HG02763 (cell line): ENCODE measurements at regions not wholly inside any gene's neighbourhood (a gene's known extent, or its start where the extent isn't known, plus 50 kb on each side); places are given as distances from the start of the nearest gene placed in this dataset.
"Not testable (repeated sequence)": the region's sequence is repeated elsewhere in the genome, so short reads cannot be mapped to it uniquely, and the experiment has no call there.

ENCODE experiments used
- ATAC-seq: cut with Tn5 transposase; IDR thresholded peaks from one replicate; pipeline ENCODE4 v1.9.1; 2021; ENCODE audit warnings: mild to moderate bottlenecking, moderate library complexity; ENCODE audit not compliant: unreplicated experiment

- no peak for ATAC-seq
Observed at GRCh38 chr1:4132352-4133296, 232.6 kb upstream of the C1orf174 start.

GRCh38 chr1:4133297-4133938 lies 233.3 kb upstream of the C1orf174 start:
- no peak for ATAC-seq

GRCh38 chr1:4133939-4134321 lies 233.9 kb upstream of the C1orf174 start:
- no peak for ATAC-seq

- ATAC-seq = not testable (repeated sequence)
Observed at GRCh38 chr1:4135853-4136252, 235.8 kb upstream of the C1orf174 start.

GRCh38 chr1:4137621-4138415 lies 237.7 kb upstream of the C1orf174 start:
- no peak for ATAC-seq

- ATAC-seq = no peak
Observed at GRCh38 chr1:4139646-4140045, 239.6 kb upstream of the C1orf174 start.

GRCh38 chr1:4140241-4140640 lies 240.2 kb upstream of the C1orf174 start:
- ATAC-seq = no peak

- ATAC-seq = no peak
Observed at GRCh38 chr1:4140821-4141220, 240.7 kb upstream of the C1orf174 start.

GRCh38 chr1:4144349-4144971 lies 244.4 kb upstream of the C1orf174 start:
- no peak for ATAC-seq

- no peak for ATAC-seq
Observed at GRCh38 chr1:4146101-4146500, 246.0 kb upstream of the C1orf174 start.

GRCh38 chr1:4146614-4147013 lies 246.5 kb upstream of the C1orf174 start:
- no peak for ATAC-seq

GRCh38 chr1:4147509-4147908 lies 247.4 kb upstream of the C1orf174 start:
- ATAC-seq = no peak

GRCh38 chr1:4149281-4149680 lies 249.2 kb upstream of the C1orf174 start:
- ATAC-seq = no peak

GRCh38 chr1:4149831-4150230 lies 249.8 kb upstream of the C1orf174 start:
- no peak for ATAC-seq

GRCh38 chr1:4150262-4150661 lies 250.2 kb upstream of the C1orf174 start:
- no peak for ATAC-seq

GRCh38 chr1:4152266-4152665 lies 252.2 kb upstream of the C1orf174 start:
- ATAC-seq = no peak

- no peak for ATAC-seq
Observed at GRCh38 chr1:4153571-4153970, 253.5 kb upstream of the C1orf174 start.

- no peak for ATAC-seq
Observed at GRCh38 chr1:4156241-4156973, 256.3 kb upstream of the C1orf174 start.

GRCh38 chr1:4160181-4160580 lies 260.1 kb upstream of the C1orf174 start:
- ATAC-seq = no peak

- ATAC-seq = no peak
Observed at GRCh38 chr1:4161366-4162006, 261.4 kb upstream of the C1orf174 start.
